Transverse colon (tissue), 3 donors: ENCODE measurements at regions not wholly inside any gene's neighbourhood (a gene's known extent, or its start where the extent isn't known, plus 50 kb on each side); places are given as distances from the start of the nearest gene placed in this dataset.

Experiments used
- POLR2A ChIP-seq: fragments of 450-650 bp; IDR thresholded peaks from one replicate; pipeline ENCODE4 v1.6.1; 2016; ENCODE audit warnings: antibody characterized with exemption, mild to moderate bottlenecking, moderate library complexity
- TF ChIP-seq, protein P1 (sequence below), 5 experiments: fragments of 200-600 bp in 3 of 5; fragments of 450-650 bp in 2 of 5; sonication (generic) in 3 of 5; IDR thresholded peaks; 1 replicate in 2 of 5; 2 replicates in 3 of 5; pipeline ENCODE4 v1.5.1; 2016 to 2017; ENCODE audit warnings: antibody characterized with exemption in 5 of 5, inconsistent platforms in 3 of 5, mild to moderate bottlenecking in 2 of 5, moderate library complexity in 1 of 5

DNA sequence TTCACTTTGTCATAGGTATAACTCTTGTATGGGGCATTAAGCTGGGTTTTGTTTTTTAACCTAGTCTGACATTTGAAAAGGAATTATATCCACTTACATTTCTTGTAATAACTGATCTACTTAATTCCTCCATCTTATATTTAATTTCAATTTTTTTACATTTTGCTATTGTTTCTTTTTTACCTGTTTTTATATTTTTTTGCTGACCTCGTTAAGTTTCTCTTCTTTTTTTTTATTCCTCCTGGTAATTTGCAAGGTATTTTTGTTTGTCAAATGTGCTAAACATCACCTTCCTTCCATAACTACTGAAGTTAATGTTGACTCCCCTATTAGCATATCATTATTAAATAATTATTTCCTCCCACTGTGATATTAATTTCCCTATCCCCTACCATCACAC, 87.7 kb upstream of the NR2F2 start:
- TF ChIP-seq, protein P1, sequence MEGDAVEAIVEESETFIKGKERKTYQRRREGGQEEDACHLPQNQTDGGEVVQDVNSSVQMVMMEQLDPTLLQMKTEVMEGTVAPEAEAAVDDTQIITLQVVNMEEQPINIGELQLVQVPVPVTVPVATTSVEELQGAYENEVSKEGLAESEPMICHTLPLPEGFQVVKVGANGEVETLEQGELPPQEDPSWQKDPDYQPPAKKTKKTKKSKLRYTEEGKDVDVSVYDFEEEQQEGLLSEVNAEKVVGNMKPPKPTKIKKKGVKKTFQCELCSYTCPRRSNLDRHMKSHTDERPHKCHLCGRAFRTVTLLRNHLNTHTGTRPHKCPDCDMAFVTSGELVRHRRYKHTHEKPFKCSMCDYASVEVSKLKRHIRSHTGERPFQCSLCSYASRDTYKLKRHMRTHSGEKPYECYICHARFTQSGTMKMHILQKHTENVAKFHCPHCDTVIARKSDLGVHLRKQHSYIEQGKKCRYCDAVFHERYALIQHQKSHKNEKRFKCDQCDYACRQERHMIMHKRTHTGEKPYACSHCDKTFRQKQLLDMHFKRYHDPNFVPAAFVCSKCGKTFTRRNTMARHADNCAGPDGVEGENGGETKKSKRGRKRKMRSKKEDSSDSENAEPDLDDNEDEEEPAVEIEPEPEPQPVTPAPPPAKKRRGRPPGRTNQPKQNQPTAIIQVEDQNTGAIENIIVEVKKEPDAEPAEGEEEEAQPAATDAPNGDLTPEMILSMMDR (IDR thresholded peaks at IDR 0.05), result no peak
- TF ChIP-seq POLR2A, result no peak
